Heart right ventricle (tissue), 16 donors: ENCODE measurements at regions not wholly inside any gene's neighbourhood (a gene's known extent, or its start where the extent isn't known, plus 50 kb on each side); places are given as distances from the start of the nearest gene placed in this dataset.

Source experiments
- ATAC-seq, 8 donors: fragments of 200-7000 bp; cut with Tn5 transposase; one replicate each; pipeline ENCODE4 v1.9.1; 2020; ENCODE audit warnings: mild to moderate bottlenecking in 8 of 8, moderate library complexity in 8 of 8, moderate number of reproducible peaks in 1 of 8
- DNase-seq, 2 donors: peaks; one replicate each; pipeline ENCODE4 v3.0.0-alpha.2; 2020
- H3K27ac ChIP-seq, 10 donors: fragments of 200-600 bp; sonication (generic) in 2 of 10; one replicate each; pipeline versions ENCODE4 v1.5.0 to v1.8.0; 2020 to 2022; ENCODE audit warnings: mild to moderate bottlenecking in 3 of 10
- H3K27me3 ChIP-seq, 7 donors: fragments of 200-600 bp; one replicate each; pipeline ENCODE4 v1.8.0; 2021 to 2022; ENCODE audit warnings: mild to moderate bottlenecking in 2 of 7
- H3K36me3 ChIP-seq, 9 donors: fragments of 200-600 bp; sonication (generic) in 1 of 9; one replicate each; pipeline versions ENCODE4 v1.5.0 to v1.8.0; 2020 to 2022; ENCODE audit warnings: mild to moderate bottlenecking in 2 of 9
- H3K4me1 ChIP-seq, 9 donors: fragments of 200-600 bp; sonication (generic) in 1 of 9; one replicate each; pipeline versions ENCODE4 v1.5.0 to v1.8.0; 2020 to 2022; ENCODE audit warnings: mild to moderate bottlenecking in 4 of 9
- H3K4me3 ChIP-seq, 10 donors: fragments of 200-600 bp; sonication (generic) in 2 of 10; one replicate each; pipeline versions ENCODE4 v1.5.0 to v1.8.0; 2020 to 2022; ENCODE audit warnings: mild to moderate bottlenecking in 7 of 10, moderate library complexity in 2 of 10
- H3K9me3 ChIP-seq, 11 donors: fragments of 200-600 bp in 10 of 11; sonication (generic) in 2 of 11; one replicate each; pipeline versions ENCODE4 v1.5.0 to v1.8.0; 2013 to 2022; ENCODE audit warnings: mild to moderate bottlenecking in 2 of 11, control low read depth in 1 of 11, moderate library complexity in 1 of 11
- CTCF ChIP-seq, 9 donors: fragments of 200-600 bp; sonication (generic) in 2 of 9; IDR thresholded peaks; one replicate each; pipeline versions ENCODE4 v1.5.0 to v1.8.0; 2021 to 2022; ENCODE audit warnings: antibody characterized with exemption in 9 of 9, mild to moderate bottlenecking in 5 of 9, moderate library complexity in 1 of 9
- WGBS, 2 donors: extraction: QIAGEN DNeasy Blood & Tissue Kit; methylation state at CpG; one replicate each; pipeline ENCODE4 v1.1.7; 2013; ENCODE audit warnings: inconsistent platforms in 1 of 2; 5-methylcytosine and 5-hydroxymethylcytosine counted together
- intact Hi-C, 10 donors: fragments of 100-400 bp; cut with DNase I; formaldehyde crosslinking; loops; one replicate each; pipeline versions ENCODE4 v1.11.1 to v1.14.2; 2022
- donor health status: Arrhythmogenic right ventricular cardiomyopathy.
- donor health status: ischemic (EF 13 %, LVEDD 7.1; RV severe dilation, severe dysfunction).
- donor health status: healthy with polysubstance abuse.
- donor health status: DM: no; HTN: yes; CAD: no.
- donor health status: DM: no; HTN: no; CAD: no.
- donor health status: ischemic (EF 25% LVEDD 6.9; RV normal size, moderate dysfunction).
- donor health status: ischemic (EF 25% LVEDD 5.7; RV mildly dilated, moderate dysfunction).
- donor health status: healthy.
- donor health status: DM: yes; HTN: yes; CAD: no.
- donor health status: Ischemic cardiomyopathy.
- donor health status: ischemic (EF 35%, LVEDD 5.7; RV mildly dilated, moderate dysfunction).
- donor health status: nonischemic (EF 11% LVEDD 7.7; RV severe dilation, severe dysfunction).
- donor health status: DM: yes; HTN: yes; CAD: no.
- donor health status: PGD.
- donor health status: ischemic (EF 29% LVEDD 5.4; RV normal size, mild dysfunction).
- donor health status: nonischemic (EF 23%, LVEDD 6.1; RV moderate dilation, normal function).

DNA sequence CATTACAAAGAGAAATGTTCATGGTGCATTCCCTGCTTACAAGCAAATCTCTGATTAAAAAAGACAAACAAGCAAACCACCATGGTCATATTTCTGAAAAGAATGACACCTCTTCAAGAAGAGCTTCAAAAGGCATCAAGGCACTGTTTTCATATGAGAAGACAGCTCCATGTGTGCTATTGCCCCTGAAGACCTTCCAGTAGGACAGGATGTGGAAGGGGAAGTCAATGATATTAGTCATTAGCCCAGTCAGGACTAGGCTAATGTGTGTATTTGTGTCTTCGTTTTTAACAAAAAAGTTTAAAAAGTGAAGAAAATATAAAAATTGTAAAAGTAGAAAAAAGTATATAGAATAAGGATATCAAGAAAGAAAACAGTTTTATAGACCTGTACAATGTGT is 534.7 kb upstream of the ARGLU1 start:
- no peak for DNase-seq
- ATAC-seq = no peak
- H3K27ac ChIP-seq = no peak overlapping the region
- no peaks in the 10 kb centered on the region for H3K4me1 ChIP-seq
- intact Hi-C loops = no loop called here
- no peaks in the 10 kb centered on the region for H3K36me3 ChIP-seq
- no peak overlapping the region for H3K4me3 ChIP-seq
- H3K9me3 ChIP-seq = peaks cover 0 to 4% (median 0%) of the 10 kb centered on the region in 11 donors
- no peak for TF ChIP-seq CTCF (IDR thresholded peaks at IDR 0.05)
- 71 to 75% methylated on average over 1 of the region's 1 CpG for WGBS, 2 donors
- H3K27me3 ChIP-seq = no peaks in the 10 kb centered on the region

DNA sequence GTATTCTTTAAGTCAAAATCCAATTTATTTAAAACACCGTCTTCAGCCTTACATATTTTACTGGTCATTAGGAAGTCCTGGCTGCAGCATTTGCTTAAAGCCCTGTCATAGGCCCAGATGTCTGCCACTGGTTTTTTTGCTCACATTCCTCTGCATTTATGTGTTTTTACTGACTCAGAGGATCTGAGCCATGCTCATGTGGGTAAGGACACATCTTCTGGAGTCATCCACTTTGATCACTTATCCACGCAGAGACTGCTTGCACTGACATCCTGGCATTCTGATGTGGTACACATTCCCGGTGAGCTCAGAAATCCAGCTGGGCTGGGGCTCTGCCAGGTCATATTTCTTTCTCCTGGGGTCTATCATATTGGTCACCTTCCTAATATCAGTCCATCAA is 531.7 kb upstream of the ARGLU1 start:
- H3K36me3 ChIP-seq = no peaks in the 10 kb centered on the region
- intact Hi-C loops = no loop called here
- H3K27me3 ChIP-seq = no peaks in the 10 kb centered on the region
- DNase-seq (no peak), ATAC-seq (no peak)
- H3K4me3 ChIP-seq = no peak overlapping the region
- no peaks in the 10 kb centered on the region for H3K9me3 ChIP-seq
- TF ChIP-seq CTCF (IDR thresholded peaks at IDR 0.05) = no peak
- no peak overlapping the region for H3K27ac ChIP-seq
- 89 to 90% methylated on average over 3 of the region's 3 CpGs for WGBS, 2 donors
- H3K4me1 ChIP-seq = no peaks in the 10 kb centered on the region

DNA sequence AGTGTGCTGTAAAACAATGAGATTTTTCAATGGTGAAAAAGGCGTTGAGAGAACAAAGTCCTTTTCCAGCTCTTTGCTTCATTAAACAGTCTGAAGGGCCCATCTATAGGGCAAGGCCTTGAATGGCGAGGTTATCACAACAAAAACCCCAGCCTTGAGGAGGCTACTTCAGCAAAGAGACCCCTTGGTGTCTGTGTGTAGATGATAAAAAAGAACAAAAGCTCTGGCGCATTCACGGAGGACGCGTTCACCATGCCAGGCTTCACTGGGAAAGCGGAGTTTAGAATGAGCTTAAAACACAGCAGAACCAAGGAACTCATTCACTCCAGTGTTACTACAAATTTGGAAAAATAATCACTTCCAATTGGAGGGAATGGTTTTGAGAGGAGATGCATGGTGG is 530.0 kb upstream of the ARGLU1 start:
- H3K27ac ChIP-seq = no peak overlapping the region
- intact Hi-C loops = no loop called here
- H3K36me3 ChIP-seq = no peaks in the 10 kb centered on the region
- H3K4me3 ChIP-seq = no peak overlapping the region
- DNase-seq = no peak
- no peaks in the 10 kb centered on the region for H3K4me1 ChIP-seq
- no peaks in the 10 kb centered on the region for H3K9me3 ChIP-seq
- no peak for ATAC-seq
- no peaks in the 10 kb centered on the region for H3K27me3 ChIP-seq
- no peak for TF ChIP-seq CTCF (IDR thresholded peaks at IDR 0.05)
- 78 to 81% methylated on average over 7 of the region's 7 CpGs for WGBS, 2 donors

- WGBS, 2 donors = 89% methylated on average over 2 of the region's 2 CpGs
- TF ChIP-seq CTCF (IDR thresholded peaks at IDR 0.05) = no peak
These were observed 527.9 kb upstream of the ARGLU1 start for GRCh38 chr13:107095876-107096275.

GRCh38 chr13:107091861-107092260 is 523.9 kb upstream of the ARGLU1 start:
- ATAC-seq (no peak), DNase-seq (no peak)
- Histone ChIP-seq H3K27me3 (no peaks in the 10 kb centered on the region), H3K36me3 (no peaks in the 10 kb centered on the region), H3K9me3 (no peaks in the 10 kb centered on the region), H3K4me1 (no peaks in the 10 kb centered on the region), H3K4me3 (no peak overlapping the region), H3K27ac (no peak overlapping the region)
- intact Hi-C loops = no loop called here
- TF ChIP-seq CTCF (IDR thresholded peaks at IDR 0.05) = no peak
- WGBS, 2 donors = 72 to 89% methylated on average over 1 of the region's 1 CpG

More at GRCh38 chr13:107095876-107096275, 527.9 kb upstream of the ARGLU1 start:
- H3K4me3 ChIP-seq = no peak overlapping the region
- no peaks in the 10 kb centered on the region for H3K36me3 ChIP-seq
- ATAC-seq (no peak), DNase-seq (no peak)
- no peaks in the 10 kb centered on the region for H3K9me3 ChIP-seq
- H3K27ac ChIP-seq = no peak overlapping the region
- no peaks in the 10 kb centered on the region for H3K27me3 ChIP-seq
- no peaks in the 10 kb centered on the region for H3K4me1 ChIP-seq
- intact Hi-C loops = no loop called here
